ENCODE measurements at regions not wholly inside any gene's neighbourhood (a gene's known extent, or its start where the extent isn't known, plus 50 kb on each side); places are given as distances from the start of the nearest gene placed in this dataset.

- Mint-ChIP-seq H3K27me3 (peaks cover 5% of the 10 kb centered on the region), H3K27ac (no peak overlapping the region), H3K4me3 (no peak overlapping the region), H3K4me1 (ENCODE audit: low read depth) (no peaks in the 10 kb centered on the region), H3K36me3 (peaks cover 2% of the 10 kb centered on the region), H3K9me3 (ENCODE audit: low read depth) (peaks cover 4% of the 10 kb centered on the region)
Observed at GRCh38 chr22:27663812-27664211, 137.7 kb downstream of the MN1 start.

GRCh38 chr22:27666272-27666997 lies 135.1 kb downstream of the MN1 start:
- peaks cover 12% of the 10 kb centered on the region for H3K27me3 Mint-ChIP-seq
- H3K36me3 Mint-ChIP-seq, result peaks cover 2% of the 10 kb centered on the region
- no peak overlapping the region for H3K27ac Mint-ChIP-seq
- H3K4me3 Mint-ChIP-seq, result no peak overlapping the region
- peaks cover 2% of the 10 kb centered on the region for H3K4me1 Mint-ChIP-seq (ENCODE audit: low read depth)
- H3K9me3 Mint-ChIP-seq (ENCODE audit: low read depth), result peaks cover 4% of the 10 kb centered on the region

- Mint-ChIP-seq H3K36me3 (peaks cover 2% of the 10 kb centered on the region), H3K27me3 (peaks cover 12% of the 10 kb centered on the region), H3K9me3 (ENCODE audit: low read depth) (peaks cover 4% of the 10 kb centered on the region), H3K4me1 (ENCODE audit: low read depth) (peaks cover 2% of the 10 kb centered on the region), H3K4me3 (no peak overlapping the region), H3K27ac (no peak overlapping the region)
Observed at GRCh38 chr22:27667121-27667843, 134.3 kb downstream of the MN1 start.

- peaks cover 2% of the 10 kb centered on the region for H3K36me3 Mint-ChIP-seq
- peaks cover 15% of the 10 kb centered on the region for H3K27me3 Mint-ChIP-seq
- H3K27ac Mint-ChIP-seq, result no peak overlapping the region
- peaks cover 4% of the 10 kb centered on the region for H3K9me3 Mint-ChIP-seq (ENCODE audit: low read depth)
- no peak overlapping the region for H3K4me3 Mint-ChIP-seq
- peaks cover 2% of the 10 kb centered on the region for H3K4me1 Mint-ChIP-seq (ENCODE audit: low read depth)
Observed at GRCh38 chr22:27668828-27669797, 132.4 kb downstream of the MN1 start.

- Mint-ChIP-seq H3K36me3 (peaks cover 2% of the 10 kb centered on the region), H3K27ac (no peak overlapping the region), H3K9me3 (ENCODE audit: low read depth) (peaks cover 4% of the 10 kb centered on the region), H3K4me1 (ENCODE audit: low read depth) (peaks cover 2% of the 10 kb centered on the region), H3K27me3 (peaks cover 15% of the 10 kb centered on the region), H3K4me3 (no peak overlapping the region)
Observed at GRCh38 chr22:27669798-27670599, 131.6 kb downstream of the MN1 start.

GRCh38 chr22:27670701-27671412 lies 130.7 kb downstream of the MN1 start:
- no peak overlapping the region for H3K4me3 Mint-ChIP-seq
- H3K36me3 Mint-ChIP-seq, result peaks cover 2% of the 10 kb centered on the region
- peaks cover 15% of the 10 kb centered on the region for H3K27me3 Mint-ChIP-seq
- peaks cover 2% of the 10 kb centered on the region for H3K4me1 Mint-ChIP-seq (ENCODE audit: low read depth)
- H3K9me3 Mint-ChIP-seq (ENCODE audit: low read depth), result peaks cover 4% of the 10 kb centered on the region
- no peak overlapping the region for H3K27ac Mint-ChIP-seq

- Mint-ChIP-seq H3K27me3 (peaks cover 15% of the 10 kb centered on the region), H3K36me3 (peaks cover 2% of the 10 kb centered on the region), H3K4me1 (ENCODE audit: low read depth) (peaks cover 2% of the 10 kb centered on the region), H3K4me3 (no peak overlapping the region), H3K27ac (no peak overlapping the region), H3K9me3 (ENCODE audit: low read depth) (peaks cover 3% of the 10 kb centered on the region)
Observed at GRCh38 chr22:27671413-27671935, 130.1 kb downstream of the MN1 start.

- Mint-ChIP-seq H3K36me3 (no peaks in the 10 kb centered on the region), H3K27me3 (peaks cover 15% of the 10 kb centered on the region), H3K4me1 (ENCODE audit: low read depth) (peaks cover 2% of the 10 kb centered on the region), H3K4me3 (no peak overlapping the region), H3K27ac (no peak overlapping the region), H3K9me3 (ENCODE audit: low read depth) (no peaks in the 10 kb centered on the region)
Observed at GRCh38 chr22:27672721-27673418, 128.7 kb downstream of the MN1 start.

- no peak overlapping the region for H3K4me3 Mint-ChIP-seq
- H3K27ac Mint-ChIP-seq, result no peak overlapping the region
- peaks cover 12% of the 10 kb centered on the region for H3K27me3 Mint-ChIP-seq
Observed at GRCh38 chr22:27673839-27674238, 127.7 kb downstream of the MN1 start.

GRCh38 chr22:27674261-27674923 lies 127.2 kb downstream of the MN1 start:
- H3K36me3 Mint-ChIP-seq, result no peaks in the 10 kb centered on the region
- H3K4me3 Mint-ChIP-seq, result no peak overlapping the region
- H3K4me1 Mint-ChIP-seq (ENCODE audit: low read depth), result peaks cover 2% of the 10 kb centered on the region
- no peak overlapping the region for H3K27ac Mint-ChIP-seq
- H3K27me3 Mint-ChIP-seq, result peaks cover 7% of the 10 kb centered on the region
- no peaks in the 10 kb centered on the region for H3K9me3 Mint-ChIP-seq (ENCODE audit: low read depth)

More at GRCh38 chr22:27673839-27674238, 127.7 kb downstream of the MN1 start:
- Mint-ChIP-seq H3K4me1 (ENCODE audit: low read depth) (peaks cover 2% of the 10 kb centered on the region), H3K9me3 (ENCODE audit: low read depth) (no peaks in the 10 kb centered on the region), H3K36me3 (no peaks in the 10 kb centered on the region)

GRCh38 chr22:27676545-27677213 lies 124.9 kb downstream of the MN1 start:
- H3K27ac Mint-ChIP-seq, result no peak overlapping the region
- no peaks in the 10 kb centered on the region for H3K36me3 Mint-ChIP-seq
- H3K4me3 Mint-ChIP-seq, result no peak overlapping the region
- peaks cover 5% of the 10 kb centered on the region for H3K27me3 Mint-ChIP-seq
- H3K4me1 Mint-ChIP-seq (ENCODE audit: low read depth), result no peaks in the 10 kb centered on the region
- H3K9me3 Mint-ChIP-seq (ENCODE audit: low read depth), result no peaks in the 10 kb centered on the region

GRCh38 chr22:27677905-27678458 lies 123.6 kb downstream of the MN1 start:
- Mint-ChIP-seq H3K27me3 (peaks cover 2% of the 10 kb centered on the region), H3K4me3 (no peak overlapping the region), H3K9me3 (ENCODE audit: low read depth) (no peaks in the 10 kb centered on the region), H3K27ac (no peak overlapping the region), H3K4me1 (ENCODE audit: low read depth) (no peaks in the 10 kb centered on the region), H3K36me3 (no peaks in the 10 kb centered on the region)
